HG03135 (cell line): ENCODE measurements at regions not wholly inside any gene's neighbourhood (a gene's known extent, or its start where the extent isn't known, plus 50 kb on each side); places are given as distances from the start of the nearest gene placed in this dataset.
"Not testable (repeated sequence)": the region's sequence is repeated elsewhere in the genome, so short reads cannot be mapped to it uniquely, and the experiment has no call there.

Experiments used
- ATAC-seq: cut with Tn5 transposase; IDR thresholded peaks from one replicate; pipeline ENCODE4 v1.9.1; 2021; ENCODE audit warnings: mild to moderate bottlenecking, moderate library complexity; ENCODE audit not compliant: unreplicated experiment

DNA sequence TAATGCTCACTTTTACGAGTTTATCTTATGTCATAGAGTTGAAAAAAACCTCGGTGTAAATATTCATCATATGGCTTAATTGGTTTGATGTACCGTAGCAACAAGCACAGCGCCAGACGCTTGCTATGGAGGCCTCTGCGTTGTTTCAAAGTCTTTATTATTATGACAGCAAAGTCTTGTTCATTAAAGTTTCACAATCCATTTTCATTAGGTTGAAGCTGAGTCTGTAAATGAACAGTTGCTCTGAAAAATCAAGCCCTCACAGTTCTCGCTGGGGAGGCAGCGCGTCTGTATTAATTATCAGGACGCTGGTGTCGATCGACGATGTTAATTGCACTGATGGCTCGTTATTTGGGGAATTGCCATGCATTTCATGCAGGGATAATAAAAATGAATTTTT lies 185.6 kb downstream of the INSC start:
- no peak for ATAC-seq

GRCh38 chr11:15307619-15308024 lies 192.9 kb downstream of the INSC start:
- no peak for ATAC-seq

DNA sequence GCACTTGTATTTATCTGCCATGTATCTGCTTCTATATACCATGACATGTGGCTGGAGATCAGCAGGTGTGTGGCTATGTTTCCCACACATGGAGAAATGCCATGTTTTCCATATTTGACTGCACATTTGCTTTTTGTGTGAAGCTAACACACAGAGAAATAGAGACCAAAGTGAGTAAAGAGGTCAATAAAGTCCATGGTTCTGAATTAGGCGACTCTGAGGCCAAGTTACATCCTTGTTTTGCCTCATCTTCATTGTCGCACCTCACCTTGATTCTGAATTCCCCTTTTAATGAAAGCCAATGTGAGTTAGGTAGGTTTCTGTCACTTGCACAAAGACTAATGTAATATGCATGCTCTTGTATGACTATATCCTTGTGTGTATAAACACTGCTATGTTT lies 194.1 kb downstream of the INSC start:
- no peak for ATAC-seq

DNA sequence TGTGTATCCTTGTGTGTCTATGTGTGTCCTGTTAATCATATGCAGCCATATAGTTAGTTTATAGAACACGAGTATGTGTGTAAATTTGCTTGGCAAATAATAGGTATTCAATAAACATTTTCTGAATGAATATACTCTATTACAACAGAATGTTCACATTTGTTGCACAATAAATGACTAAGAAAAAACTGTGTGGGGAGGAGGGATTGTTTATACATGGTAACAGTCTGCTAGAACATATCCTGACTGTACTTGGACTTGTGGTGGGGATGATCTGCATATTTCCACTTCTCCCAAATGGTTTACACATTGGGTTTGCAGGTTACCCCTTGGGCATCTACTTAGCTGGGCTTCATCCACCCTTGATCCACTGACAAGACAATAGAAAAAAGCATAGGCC lies 194.6 kb downstream of the INSC start:
- ATAC-seq = no peak

GRCh38 chr11:15313862-15314261 lies 199.1 kb downstream of the INSC start:
- no peak for ATAC-seq

DNA sequence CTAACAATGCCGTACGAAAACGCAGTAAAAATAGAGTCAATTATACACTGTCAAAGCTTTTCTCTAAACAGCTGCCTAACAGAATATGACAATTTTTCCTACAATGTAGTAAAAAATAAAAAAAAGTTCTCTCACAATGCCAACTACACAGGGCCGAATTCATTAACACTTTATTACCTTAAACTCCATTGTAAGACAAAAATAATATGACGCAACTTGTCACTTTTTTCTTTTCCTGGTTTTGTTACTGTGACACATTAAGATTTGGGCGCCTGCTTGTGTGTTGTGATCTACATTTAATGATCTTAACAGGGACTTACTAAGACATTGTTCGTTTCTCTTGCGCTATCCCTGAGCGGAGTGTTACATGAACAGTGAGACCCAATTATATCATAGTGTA lies 204.1 kb downstream of the INSC start:
- ATAC-seq = no peak

GRCh38 chr11:15326520-15326919 lies 211.8 kb downstream of the INSC start:
- no peak for ATAC-seq

GRCh38 chr11:15327786-15328231 lies 213.1 kb downstream of the INSC start:
- ATAC-seq = no peak

GRCh38 chr11:15333407-15333806 lies 218.7 kb downstream of the INSC start:
- no peak for ATAC-seq

- no peak for ATAC-seq
Observed at GRCh38 chr11:15334766-15335165, 220.0 kb downstream of the INSC start.

- no peak for ATAC-seq
Observed at GRCh38 chr11:15336021-15336420, 221.3 kb downstream of the INSC start.

GRCh38 chr11:15339302-15339701 lies 224.6 kb downstream of the INSC start:
- ATAC-seq = no peak

DNA sequence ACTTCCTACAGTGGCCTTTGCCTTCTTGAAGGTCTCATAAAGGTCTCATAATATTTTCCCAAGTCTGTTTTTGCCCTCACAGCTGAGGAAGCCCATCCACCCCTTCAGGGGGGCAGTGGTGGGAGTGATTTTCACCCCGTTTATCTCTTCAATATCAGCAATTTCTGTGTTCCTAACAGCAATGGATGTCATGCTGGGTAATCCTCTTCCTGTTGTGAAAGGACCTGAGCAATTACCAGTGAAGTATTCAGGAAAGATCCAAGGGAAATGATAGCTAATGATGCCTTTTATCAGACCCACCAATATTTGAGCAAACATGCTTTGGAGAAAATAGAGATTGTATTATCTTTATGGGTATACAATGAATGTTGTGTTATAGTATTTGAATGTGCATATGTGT lies 226.9 kb downstream of the INSC start:
- ATAC-seq = no peak

DNA sequence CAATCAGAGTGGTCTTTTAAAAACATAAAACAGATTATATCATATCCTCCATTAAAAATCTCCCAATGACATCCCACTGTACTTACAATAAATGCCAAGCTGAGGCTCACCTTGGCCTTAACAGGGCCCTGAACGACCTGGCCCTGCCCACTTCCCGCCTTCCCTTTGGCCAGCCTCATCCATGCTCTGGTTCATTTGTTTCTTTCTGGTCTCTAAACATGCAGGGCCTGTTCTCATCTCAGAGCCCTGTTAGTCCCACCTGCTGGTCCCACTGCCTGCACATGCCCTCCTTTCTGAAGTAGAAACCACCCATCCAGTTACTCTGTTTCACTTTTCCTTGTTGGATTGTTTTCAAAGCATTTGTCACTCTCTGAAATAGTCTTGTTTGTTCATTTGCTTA lies 227.4 kb downstream of the INSC start:
- no peak for ATAC-seq

DNA sequence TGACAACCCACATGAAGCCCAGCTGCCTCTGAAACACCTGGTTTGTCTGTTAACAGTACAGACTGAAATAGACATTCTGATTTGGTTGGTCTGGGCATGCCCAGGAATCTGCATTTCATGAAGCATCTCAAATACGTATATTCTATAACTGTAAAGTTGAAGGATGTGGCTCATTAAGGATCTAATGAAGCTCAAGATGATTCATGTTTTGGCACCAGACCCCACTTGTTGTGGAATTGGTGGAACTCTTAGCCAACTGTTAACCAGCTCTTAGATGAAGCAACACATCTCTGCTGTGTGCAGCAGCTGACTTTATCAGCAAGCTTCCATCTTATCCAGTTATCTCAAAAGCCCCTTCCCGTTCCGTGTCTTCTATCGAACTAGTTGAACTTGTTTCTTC lies 232.2 kb downstream of the INSC start:
- ATAC-seq = no peak

DNA sequence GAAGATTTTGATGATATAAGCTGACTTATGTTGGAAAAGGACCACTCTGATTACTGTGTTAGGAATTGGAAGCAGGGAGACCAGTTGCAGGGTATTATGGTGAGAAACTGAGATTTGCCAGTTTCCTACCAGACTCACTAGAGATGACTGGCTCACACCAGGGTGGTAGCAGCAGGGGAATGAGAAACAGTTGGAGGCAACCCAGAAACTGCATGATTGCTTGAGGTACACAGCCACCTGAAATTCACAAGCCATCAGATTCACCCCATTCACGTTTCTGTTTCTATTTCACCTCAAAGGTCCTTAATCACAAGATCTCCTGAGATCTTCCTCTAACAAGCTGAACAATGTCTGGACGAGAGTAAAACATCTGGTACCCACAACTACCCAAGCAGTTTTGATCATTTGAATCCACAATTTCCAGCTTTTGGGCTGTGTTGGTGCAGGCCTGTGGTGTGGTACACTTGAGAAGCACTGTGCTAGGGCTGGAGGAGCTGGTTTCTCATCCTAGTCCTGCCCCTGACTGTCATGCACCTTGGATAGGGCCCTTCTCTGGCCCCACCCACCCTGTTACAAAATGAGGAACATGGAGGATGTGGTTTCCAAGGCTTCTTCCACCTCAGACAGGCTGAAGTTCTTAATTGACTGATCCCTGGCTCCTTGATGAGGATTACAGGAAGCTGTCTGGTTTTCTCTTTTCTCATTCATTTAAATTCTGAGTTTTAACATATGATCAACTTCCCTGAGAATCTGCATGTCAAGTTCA lies 233.4 kb downstream of the INSC start:
- no peak for ATAC-seq

DNA sequence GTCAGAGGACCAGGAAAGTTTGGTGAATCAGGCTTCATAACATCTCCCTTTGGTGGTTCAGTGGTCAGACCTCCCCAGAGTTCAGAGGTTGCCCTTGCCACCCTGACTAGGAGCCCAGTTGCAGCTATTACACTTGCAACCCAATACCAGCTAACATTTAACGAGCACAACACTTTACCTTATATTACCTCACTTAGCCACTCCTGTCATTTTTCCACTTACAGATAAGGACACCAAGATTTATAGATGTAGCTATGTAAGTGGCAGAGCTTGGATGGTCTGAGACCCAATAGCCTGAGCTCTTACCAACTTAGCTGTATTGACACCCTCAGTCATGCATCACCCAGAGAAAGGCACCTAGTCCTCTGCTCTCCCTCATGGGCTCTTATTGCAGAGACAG lies 234.7 kb downstream of the INSC start:
- ATAC-seq = no peak

- ATAC-seq = no peak
Observed at GRCh38 chr11:15361316-15361715, 246.6 kb downstream of the INSC start.

DNA sequence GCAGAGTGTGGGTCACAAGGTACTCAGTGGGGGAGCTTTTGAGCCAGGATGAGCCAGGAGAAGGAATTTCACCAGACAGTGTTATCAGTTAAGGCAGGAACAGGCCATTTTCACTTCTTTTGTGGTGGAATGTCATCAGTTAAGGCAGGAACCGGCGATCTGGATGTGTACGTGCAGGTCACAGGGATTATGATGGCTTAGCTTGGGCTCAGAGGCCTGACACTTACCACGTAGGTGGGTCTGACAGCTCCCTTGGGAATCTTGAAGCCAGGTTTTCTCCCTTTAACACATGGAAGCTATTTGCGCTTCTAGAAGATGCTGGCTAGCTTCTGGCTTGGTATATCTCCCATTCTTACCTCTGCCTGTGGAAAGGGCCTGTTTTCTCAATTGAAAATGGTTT lies 250.6 kb downstream of the INSC start:
- not testable (repeated sequence) for ATAC-seq

- no peak for ATAC-seq
Observed at GRCh38 chr11:15367695-15368094, 253.0 kb downstream of the INSC start.

DNA sequence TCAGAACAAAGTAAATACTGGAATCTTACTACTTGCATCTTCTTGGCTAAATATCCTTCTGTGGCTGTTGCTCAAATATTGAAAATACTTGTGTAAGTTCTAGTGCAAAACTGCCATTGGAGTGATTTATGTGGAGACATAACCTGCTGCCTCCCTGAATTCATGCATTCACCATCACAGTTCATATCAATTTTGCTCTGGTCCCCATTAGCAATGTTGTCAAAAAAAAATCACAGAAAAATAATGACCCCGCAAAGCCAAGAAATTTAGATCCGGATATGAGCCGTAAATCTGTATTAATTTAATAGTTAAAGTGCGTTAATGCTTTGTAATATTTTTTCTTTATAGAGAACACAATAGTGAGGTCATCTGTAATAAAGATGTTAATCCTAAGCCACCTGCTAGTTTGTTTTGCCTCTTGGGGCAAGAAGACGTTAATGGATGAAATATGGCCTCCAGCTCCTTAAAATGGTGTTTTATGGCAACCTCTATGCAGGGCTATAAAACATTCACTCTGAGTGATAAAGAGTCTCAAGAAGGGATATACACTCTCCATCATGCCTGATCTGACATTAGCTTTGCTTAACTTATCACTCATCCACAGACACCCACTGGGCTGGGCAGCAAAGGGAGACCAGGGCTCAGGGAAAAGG lies 255.9 kb downstream of the INSC start:
- ATAC-seq = no peak

GRCh38 chr11:15371533-15371932 lies 256.8 kb downstream of the INSC start:
- no peak for ATAC-seq

- ATAC-seq = no peak
Observed at GRCh38 chr11:15374418-15374817, 259.7 kb downstream of the INSC start.
